Adipocyte (in vitro differentiated cells): ENCODE measurements at regions not wholly inside any gene's neighbourhood (a gene's known extent, or its start where the extent isn't known, plus 50 kb on each side); places are given as distances from the start of the nearest gene placed in this dataset.
A peak's percentile ranks its signal among the peaks of the same experiment; 100 is the strongest.

Source experiments
- DNase-seq: peaks from one replicate; pipeline ENCODE4 v3.0.0-alpha.2; 2015; ENCODE audit warnings: low read depth
- H3K27me3 ChIP-seq: replicated peaks from 2 replicates; pipeline ENCODE4 v1.7.0; 2013; ENCODE audit warnings: mild to moderate bottlenecking, low read length, moderate library complexity; ENCODE audit not compliant: control insufficient read depth, insufficient read depth
- H3K36me3 ChIP-seq: 2 replicates; pipeline ENCODE4 v1.7.0; 2013; ENCODE audit warnings: low read length, mild to moderate bottlenecking, moderate library complexity; ENCODE audit not compliant: control insufficient read depth, insufficient read depth, severe bottlenecking
- H3K4me1 ChIP-seq: 2 replicates; pipeline ENCODE4 v1.7.0; 2013; ENCODE audit warnings: mild to moderate bottlenecking, low read length, moderate library complexity; ENCODE audit not compliant: control insufficient read depth, insufficient read depth
- H3K4me3 ChIP-seq: 2 replicates; pipeline ENCODE4 v1.7.0; 2013; ENCODE audit warnings: mild to moderate bottlenecking, low read length, moderate library complexity
- H3K9ac ChIP-seq: 2 replicates; pipeline ENCODE4 v1.7.0; 2013; ENCODE audit warnings: mild to moderate bottlenecking, low read length, moderate library complexity
- H3K9me3 ChIP-seq: 2 replicates; pipeline ENCODE4 v1.7.0; 2013; ENCODE audit warnings: mild to moderate bottlenecking, low read length, moderate library complexity; ENCODE audit not compliant: control insufficient read depth

- H3K9ac ChIP-seq, result no peak overlapping the region
- peaks cover 13% of the 10 kb centered on the region for H3K4me1 ChIP-seq
- H3K36me3 ChIP-seq, result no peaks in the 10 kb centered on the region
- no peak overlapping the region for H3K4me3 ChIP-seq
- peak; percentile 54 for DNase-seq
- no peaks in the 10 kb centered on the region for H3K9me3 ChIP-seq
- H3K27me3 ChIP-seq, result no peaks in the 10 kb centered on the region
Measured at GRCh38 chr9:18126831-18127498, 347.0 kb upstream of the ADAMTSL1 start.

GRCh38 chr9:18127499-18127875, 346.5 kb upstream of the ADAMTSL1 start:
- H3K4me1 ChIP-seq, result peaks cover 13% of the 10 kb centered on the region
- no peaks in the 10 kb centered on the region for H3K9me3 ChIP-seq
- H3K9ac ChIP-seq, result no peak overlapping the region
- no peaks in the 10 kb centered on the region for H3K36me3 ChIP-seq
- H3K27me3 ChIP-seq, result peaks cover 1% of the 10 kb centered on the region
- no peak overlapping the region for H3K4me3 ChIP-seq
- no peak for DNase-seq

GRCh38 chr9:18129809-18130334, 344.1 kb upstream of the ADAMTSL1 start:
- no peak for DNase-seq
- no peak overlapping the region for H3K9ac ChIP-seq
- no peak overlapping the region for H3K4me3 ChIP-seq
- peaks cover 15% of the 10 kb centered on the region for H3K27me3 ChIP-seq
- peaks cover 13% of the 10 kb centered on the region for H3K4me1 ChIP-seq
- H3K36me3 ChIP-seq, result no peaks in the 10 kb centered on the region
- no peaks in the 10 kb centered on the region for H3K9me3 ChIP-seq

GRCh38 chr9:18136354-18136994, 337.5 kb upstream of the ADAMTSL1 start:
- Histone ChIP-seq H3K4me3 (no peak overlapping the region), H3K36me3 (no peaks in the 10 kb centered on the region), H3K9me3 (no peaks in the 10 kb centered on the region), H3K9ac (no peak overlapping the region), H3K4me1 (no peaks in the 10 kb centered on the region), H3K27me3 (peaks cover 25% of the 10 kb centered on the region)
- no peak for DNase-seq

GRCh38 chr9:18137815-18138214, 336.1 kb upstream of the ADAMTSL1 start:
- no peak for DNase-seq
- no peaks in the 10 kb centered on the region for H3K4me1 ChIP-seq
- H3K9ac ChIP-seq, result no peak overlapping the region
- no peaks in the 10 kb centered on the region for H3K9me3 ChIP-seq
- H3K36me3 ChIP-seq, result no peaks in the 10 kb centered on the region
- H3K27me3 ChIP-seq, result peaks cover 33% of the 10 kb centered on the region
- no peak overlapping the region for H3K4me3 ChIP-seq

- Histone ChIP-seq H3K4me1 (no peaks in the 10 kb centered on the region), H3K9me3 (no peaks in the 10 kb centered on the region), H3K9ac (no peak overlapping the region), H3K4me3 (no peak overlapping the region), H3K27me3 (peaks cover 32% of the 10 kb centered on the region), H3K36me3 (no peaks in the 10 kb centered on the region)
- peak; percentile 48 for DNase-seq
Measured at GRCh38 chr9:18138656-18139055, 335.3 kb upstream of the ADAMTSL1 start.

GRCh38 chr9:18141681-18142080, 332.3 kb upstream of the ADAMTSL1 start:
- no peaks in the 10 kb centered on the region for H3K9me3 ChIP-seq
- no peaks in the 10 kb centered on the region for H3K36me3 ChIP-seq
- no peaks in the 10 kb centered on the region for H3K4me1 ChIP-seq
- H3K4me3 ChIP-seq, result no peak overlapping the region
- H3K9ac ChIP-seq, result no peak overlapping the region
- no peak for DNase-seq
- peaks cover 39% of the 10 kb centered on the region for H3K27me3 ChIP-seq

- no peak overlapping the region for H3K4me3 ChIP-seq
- H3K27me3 ChIP-seq, result peaks cover 44% of the 10 kb centered on the region
- H3K9ac ChIP-seq, result no peak overlapping the region
- H3K9me3 ChIP-seq, result no peaks in the 10 kb centered on the region
- H3K36me3 ChIP-seq, result no peaks in the 10 kb centered on the region
- DNase-seq, result peak; percentile 41
- no peaks in the 10 kb centered on the region for H3K4me1 ChIP-seq
Measured at GRCh38 chr9:18143073-18143745, 330.7 kb upstream of the ADAMTSL1 start.

- Histone ChIP-seq H3K9ac (no peak overlapping the region), H3K4me3 (no peak overlapping the region), H3K4me1 (no peaks in the 10 kb centered on the region), H3K27me3 (peaks cover 44% of the 10 kb centered on the region), H3K9me3 (no peaks in the 10 kb centered on the region), H3K36me3 (no peaks in the 10 kb centered on the region)
- DNase-seq, result no peak
Measured at GRCh38 chr9:18146329-18146728, 327.6 kb upstream of the ADAMTSL1 start.

GRCh38 chr9:18149471-18150011, 324.4 kb upstream of the ADAMTSL1 start:
- no peaks in the 10 kb centered on the region for H3K36me3 ChIP-seq
- peaks cover 25% of the 10 kb centered on the region for H3K27me3 ChIP-seq
- H3K9ac ChIP-seq, result no peak overlapping the region
- H3K9me3 ChIP-seq, result no peaks in the 10 kb centered on the region
- no peak overlapping the region for H3K4me3 ChIP-seq
- peak; percentile 17 for DNase-seq
- no peaks in the 10 kb centered on the region for H3K4me1 ChIP-seq

GRCh38 chr9:18154661-18155060, 319.3 kb upstream of the ADAMTSL1 start:
- no peak overlapping the region for H3K9ac ChIP-seq
- peaks cover 22% of the 10 kb centered on the region for H3K27me3 ChIP-seq
- no peak overlapping the region for H3K4me3 ChIP-seq
- no peaks in the 10 kb centered on the region for H3K36me3 ChIP-seq
- DNase-seq, result peak; percentile 19
- H3K9me3 ChIP-seq, result no peaks in the 10 kb centered on the region
- peaks cover 3% of the 10 kb centered on the region for H3K4me1 ChIP-seq
